ENCODE measurements at regions not wholly inside any gene's neighbourhood (a gene's known extent, or its start where the extent isn't known, plus 50 kb on each side); places are given as distances from the start of the nearest gene placed in this dataset.
"Not testable (repeated sequence)": the region's sequence is repeated elsewhere in the genome, so short reads cannot be mapped to it uniquely, and the experiment has no call there.

- H3K27me3 ChIP-seq (ENCODE audit: control insufficient read depth in 2 of 2, insufficient read depth in 2 of 2, low read length in 2 of 2); H3K27ac Mint-ChIP-seq; intact Hi-C loops (cut with micrococcal nuclease); DNase-seq; H3K4me1 ChIP-seq (ENCODE audit: control insufficient read depth in 1 of 2, insufficient read depth in 2 of 2, low read length in 2 of 2); H3K4me2 ChIP-seq (replicated peaks; ENCODE audit: extremely low read depth, low read length, poor library complexity, severe bottlenecking); H3K79me2 ChIP-seq (ENCODE audit: insufficient read depth, low read length); H3K27ac ChIP-seq (ENCODE audit: low read depth in 1 of 2, low read length in 2 of 2); H2AFZ ChIP-seq (ENCODE audit: insufficient read depth, low read depth, low read length, poor library complexity, severe bottlenecking); H3K9ac ChIP-seq (ENCODE audit: insufficient read depth, low read length, poor library complexity, severe bottlenecking); H3K4me3 ChIP-seq (replicated peaks in 1 of 3; ENCODE audit: low read depth in 2 of 3, low read length in 3 of 3); H4K20me1 ChIP-seq (ENCODE audit: insufficient read depth, low read length); H3K36me3 Mint-ChIP-seq; H3K4me1 Mint-ChIP-seq; H3K4me3 Mint-ChIP-seq; H3K36me3 ChIP-seq (replicated peaks in 1 of 2; ENCODE audit: control insufficient read depth in 1 of 2, insufficient read depth in 2 of 2, low read length in 2 of 2); H3K27me3 Mint-ChIP-seq (ENCODE audit: low read depth in 3 of 3): not testable (repeated sequence)
- H3K9me3 Mint-ChIP-seq: peaks cover 4 to 19% (median 13%) of the 10 kb centered on the region in 7 donors
- WGBS (ENCODE audit: insufficient coverage): no CpG with 5 or more reads among the region's 6 CpGs
- peaks cover 9 to 14% of the 10 kb centered on the region in 2 donors for H3K9me3 ChIP-seq (replicated peaks in 1 of 2; ENCODE audit: control insufficient read depth in 1 of 2, insufficient read depth in 1 of 2, low read length in 2 of 2)
These were observed 632.9 kb upstream of the TPTE start for GRCh38 chr21:9888500-9888899.

GRCh38 chr21:9903579-9903978 is 617.8 kb upstream of the TPTE start:
- H3K27ac ChIP-seq (ENCODE audit: low read depth in 1 of 2, low read length in 2 of 2); H3K4me1 ChIP-seq (ENCODE audit: control insufficient read depth in 1 of 2, insufficient read depth in 2 of 2, low read length in 2 of 2); H3K27me3 ChIP-seq (ENCODE audit: control insufficient read depth in 2 of 2, insufficient read depth in 2 of 2, low read length in 2 of 2); H3K4me3 Mint-ChIP-seq; H3K36me3 ChIP-seq (replicated peaks in 1 of 2; ENCODE audit: control insufficient read depth in 1 of 2, insufficient read depth in 2 of 2, low read length in 2 of 2); H3K4me1 Mint-ChIP-seq; H4K20me1 ChIP-seq (ENCODE audit: insufficient read depth, low read length); DNase-seq; intact Hi-C loops (cut with micrococcal nuclease); H3K27ac Mint-ChIP-seq; H3K36me3 Mint-ChIP-seq; H2AFZ ChIP-seq (ENCODE audit: insufficient read depth, low read depth, low read length, poor library complexity, severe bottlenecking); H3K9ac ChIP-seq (ENCODE audit: insufficient read depth, low read length, poor library complexity, severe bottlenecking); H3K27me3 Mint-ChIP-seq (ENCODE audit: low read depth in 3 of 3); H3K4me2 ChIP-seq (replicated peaks; ENCODE audit: extremely low read depth, low read length, poor library complexity, severe bottlenecking); H3K79me2 ChIP-seq (ENCODE audit: insufficient read depth, low read length); H3K4me3 ChIP-seq (replicated peaks in 1 of 3; ENCODE audit: low read depth in 2 of 3, low read length in 3 of 3): not testable (repeated sequence)
- WGBS (ENCODE audit: insufficient coverage): 68% methylated on average over 2 of the region's 3 CpGs
- H3K9me3 Mint-ChIP-seq: peaks cover 0 to 15% (median 5%) of the 10 kb centered on the region in 7 donors
- H3K9me3 ChIP-seq (replicated peaks in 1 of 2; ENCODE audit: control insufficient read depth in 1 of 2, insufficient read depth in 1 of 2, low read length in 2 of 2): peaks cover 22 to 25% of the 10 kb centered on the region in 2 donors

- peaks cover 0 to 16% (median 7%) of the 10 kb centered on the region in 7 donors for H3K9me3 Mint-ChIP-seq
- peaks cover 9 to 12% of the 10 kb centered on the region in 2 donors for H3K9me3 ChIP-seq (replicated peaks in 1 of 2; ENCODE audit: control insufficient read depth in 1 of 2, insufficient read depth in 1 of 2, low read length in 2 of 2)
- H4K20me1 ChIP-seq (ENCODE audit: insufficient read depth, low read length); H3K27me3 ChIP-seq (ENCODE audit: control insufficient read depth in 2 of 2, insufficient read depth in 2 of 2, low read length in 2 of 2); H3K4me1 Mint-ChIP-seq; H2AFZ ChIP-seq (ENCODE audit: insufficient read depth, low read depth, low read length, poor library complexity, severe bottlenecking); H3K4me3 ChIP-seq (replicated peaks in 1 of 3; ENCODE audit: low read depth in 2 of 3, low read length in 3 of 3); H3K36me3 ChIP-seq (replicated peaks in 1 of 2; ENCODE audit: control insufficient read depth in 1 of 2, insufficient read depth in 2 of 2, low read length in 2 of 2); H3K79me2 ChIP-seq (ENCODE audit: insufficient read depth, low read length); H3K4me1 ChIP-seq (ENCODE audit: control insufficient read depth in 1 of 2, insufficient read depth in 2 of 2, low read length in 2 of 2); H3K4me2 ChIP-seq (replicated peaks; ENCODE audit: extremely low read depth, low read length, poor library complexity, severe bottlenecking); H3K9ac ChIP-seq (ENCODE audit: insufficient read depth, low read length, poor library complexity, severe bottlenecking); H3K27ac Mint-ChIP-seq; intact Hi-C loops (cut with micrococcal nuclease); H3K27me3 Mint-ChIP-seq (ENCODE audit: low read depth in 3 of 3); H3K4me3 Mint-ChIP-seq; H3K36me3 Mint-ChIP-seq; H3K27ac ChIP-seq (ENCODE audit: low read depth in 1 of 2, low read length in 2 of 2); DNase-seq: not testable (repeated sequence)
- WGBS (ENCODE audit: insufficient coverage): 11% methylated on average over 1 of the region's 5 CpGs
These were observed 607.2 kb upstream of the TPTE start for GRCh38 chr21:9914135-9914534.

GRCh38 chr21:9919446-9919845 is 601.9 kb upstream of the TPTE start:
- H3K27me3 ChIP-seq (ENCODE audit: control insufficient read depth in 2 of 2, insufficient read depth in 2 of 2, low read length in 2 of 2); H3K4me1 Mint-ChIP-seq; H3K79me2 ChIP-seq (ENCODE audit: insufficient read depth, low read length); H2AFZ ChIP-seq (ENCODE audit: insufficient read depth, low read depth, low read length, poor library complexity, severe bottlenecking); H3K27me3 Mint-ChIP-seq (ENCODE audit: low read depth in 3 of 3); H3K36me3 ChIP-seq (replicated peaks in 1 of 2; ENCODE audit: control insufficient read depth in 1 of 2, insufficient read depth in 2 of 2, low read length in 2 of 2); H3K4me3 Mint-ChIP-seq; H3K9ac ChIP-seq (ENCODE audit: insufficient read depth, low read length, poor library complexity, severe bottlenecking); H3K36me3 Mint-ChIP-seq; intact Hi-C loops (cut with micrococcal nuclease); H3K4me1 ChIP-seq (ENCODE audit: control insufficient read depth in 1 of 2, insufficient read depth in 2 of 2, low read length in 2 of 2); H3K27ac ChIP-seq (ENCODE audit: low read depth in 1 of 2, low read length in 2 of 2); H3K4me3 ChIP-seq (replicated peaks in 1 of 3; ENCODE audit: low read depth in 2 of 3, low read length in 3 of 3); H4K20me1 ChIP-seq (ENCODE audit: insufficient read depth, low read length); H3K4me2 ChIP-seq (replicated peaks; ENCODE audit: extremely low read depth, low read length, poor library complexity, severe bottlenecking); DNase-seq; H3K27ac Mint-ChIP-seq: not testable (repeated sequence)
- H3K9me3 ChIP-seq (replicated peaks in 1 of 2; ENCODE audit: control insufficient read depth in 1 of 2, insufficient read depth in 1 of 2, low read length in 2 of 2): peaks cover 7 to 11% of the 10 kb centered on the region in 2 donors
- peaks cover 0 to 13% (median 4%) of the 10 kb centered on the region in 7 donors for H3K9me3 Mint-ChIP-seq
- no CpG with 5 or more reads among the region's 1 CpG for WGBS (ENCODE audit: insufficient coverage)

All from CD14-positive monocyte (primary cell).